Activated T-helper 2 cell treated with anti-CD3 and anti-CD28 coated beads, Interferon-gamma antibody, Interleukin-2, Interleukin-4, amounts not matched to agents 10 μg/mL and 5 μg/mL and 100 μg/mL, durations not matched to agents 14 hours and 24 hours and 36 hours (primary cell): ENCODE measurements at regions not wholly inside any gene's neighbourhood (a gene's known extent, or its start where the extent isn't known, plus 50 kb on each side); places are given as distances from the start of the nearest gene placed in this dataset.

Experiments used
- DNase-seq: peaks from one replicate; pipeline ENCODE4 v3.0.0; 2021; ENCODE audit warnings: low spot score
- H3K27ac Mint-ChIP-seq: one replicate; pipeline ENCODE4 v1.8.0; 2021; ENCODE audit warnings: mixed read lengths
- H3K27me3 Mint-ChIP-seq: one replicate; pipeline ENCODE4 v1.8.0; 2021; ENCODE audit warnings: low read depth, mixed read lengths
- H3K36me3 Mint-ChIP-seq: one replicate; pipeline ENCODE4 v1.8.0; 2021; ENCODE audit warnings: low read depth, mixed read lengths
- H3K4me1 Mint-ChIP-seq: one replicate; pipeline ENCODE4 v1.8.0; 2021; ENCODE audit warnings: low read depth, mixed read lengths
- H3K4me3 Mint-ChIP-seq: one replicate; pipeline ENCODE4 v1.8.0; 2021; ENCODE audit warnings: low read depth, mild to moderate bottlenecking, moderate library complexity, mixed read lengths
- H3K9me3 Mint-ChIP-seq: one replicate; pipeline ENCODE4 v1.8.0; 2021; ENCODE audit warnings: mixed read lengths
- intact Hi-C: fragments of 100-400 bp; cut with micrococcal nuclease; formaldehyde crosslinking; loops from one replicate; pipeline ENCODE4 v1.15.1; 2023

DNA sequence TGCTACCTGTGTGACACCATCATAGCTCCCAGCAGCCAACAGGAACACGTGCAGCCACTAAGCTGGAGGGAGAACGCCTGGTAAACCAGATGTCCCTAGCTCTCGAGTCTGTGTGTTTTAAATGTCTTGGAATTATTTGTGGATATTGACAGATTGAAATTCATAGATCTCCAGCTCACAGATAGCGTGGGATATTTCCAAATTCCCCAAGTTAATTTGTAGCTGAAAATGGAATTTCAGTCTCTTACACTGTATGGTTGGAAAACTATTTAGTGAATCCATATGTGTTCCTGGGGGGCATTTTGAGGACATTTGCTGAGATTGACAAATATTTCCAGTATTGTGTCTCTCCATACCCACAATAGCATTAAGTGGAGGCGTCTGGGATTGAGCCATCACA is 618.6 kb upstream of the TMEM132C start:
- Mint-ChIP-seq H3K27me3 (no peaks in the 10 kb centered on the region), H3K4me1 (no peaks in the 10 kb centered on the region), H3K36me3 (no peaks in the 10 kb centered on the region), H3K4me3 (no peak overlapping the region), H3K9me3 (peaks cover 15% of the 10 kb centered on the region), H3K27ac (no peak overlapping the region)
- DNase-seq, result no peak
- intact Hi-C loops, result no loop called here

DNA sequence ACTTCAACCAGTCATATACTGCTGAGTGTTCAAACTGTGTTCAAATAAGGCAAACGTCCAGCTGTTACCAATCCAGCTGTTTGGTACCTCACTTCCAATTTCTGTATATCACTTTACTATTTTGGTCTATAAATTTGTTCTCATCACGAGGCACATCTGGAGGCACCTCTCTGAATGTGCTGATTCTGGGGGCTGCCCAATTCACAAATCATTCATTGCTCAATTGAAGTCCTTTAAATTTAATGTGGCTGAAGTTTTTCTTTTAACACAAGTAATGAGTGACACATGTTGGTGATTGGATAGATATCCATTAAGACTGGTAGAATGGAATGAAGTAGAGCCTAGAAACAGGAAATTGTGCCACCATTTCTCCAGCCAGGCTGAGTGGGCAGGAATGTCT is 617.0 kb upstream of the TMEM132C start:
- Mint-ChIP-seq H3K36me3 (no peaks in the 10 kb centered on the region), H3K27ac (no peak overlapping the region), H3K9me3 (peaks cover 9% of the 10 kb centered on the region), H3K4me3 (no peak overlapping the region), H3K27me3 (no peaks in the 10 kb centered on the region), H3K4me1 (no peaks in the 10 kb centered on the region)
- intact Hi-C loops, result no loop called here
- no peak for DNase-seq

DNA sequence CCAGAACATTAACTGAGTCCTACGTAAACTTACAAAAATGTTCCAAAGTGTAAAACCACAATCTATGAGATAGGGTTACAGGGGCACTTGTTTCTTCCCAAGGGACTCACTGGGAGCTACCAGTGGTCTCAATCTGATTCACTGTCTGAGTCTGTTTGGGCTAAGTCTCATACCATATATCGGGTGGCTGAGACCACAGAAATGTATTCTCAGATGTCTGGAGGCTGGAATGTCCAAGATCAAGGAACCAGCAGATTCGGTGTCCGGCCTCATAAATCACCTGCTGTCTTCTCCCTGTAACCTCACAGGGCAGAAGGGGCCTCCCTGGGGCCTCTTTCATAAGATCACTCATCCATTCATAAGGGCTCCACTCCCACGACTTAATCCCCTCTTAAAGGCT is 616.3 kb upstream of the TMEM132C start:
- no peaks in the 10 kb centered on the region for H3K4me1 Mint-ChIP-seq
- DNase-seq, result no peak
- no peak overlapping the region for H3K4me3 Mint-ChIP-seq

DNA sequence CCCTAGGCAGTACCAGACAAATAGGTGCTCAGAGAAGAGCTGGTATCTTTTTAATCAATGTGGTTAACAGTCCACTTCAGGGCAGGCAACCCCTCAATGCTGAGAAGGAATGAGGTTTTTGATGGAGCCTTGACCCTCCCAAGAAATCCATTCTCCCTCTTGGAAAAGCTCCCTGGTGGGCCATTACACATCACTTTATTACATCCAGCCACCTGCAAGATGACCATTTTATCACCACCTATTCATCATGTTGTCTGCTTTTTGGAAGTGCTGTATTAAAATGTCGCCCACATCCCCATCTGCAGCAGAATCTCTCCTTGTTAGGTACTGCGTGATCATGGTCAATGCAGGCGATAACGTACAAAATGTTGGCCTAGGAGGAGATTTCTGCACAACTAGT is 614.7 kb upstream of the TMEM132C start:
- H3K4me3 Mint-ChIP-seq, result no peak overlapping the region
- H3K27ac Mint-ChIP-seq, result no peak overlapping the region
- H3K4me1 Mint-ChIP-seq, result no peaks in the 10 kb centered on the region
- no peaks in the 10 kb centered on the region for H3K27me3 Mint-ChIP-seq
- intact Hi-C loops, result no loop called here
- peaks cover 9% of the 10 kb centered on the region for H3K9me3 Mint-ChIP-seq
- no peaks in the 10 kb centered on the region for H3K36me3 Mint-ChIP-seq
- no peak for DNase-seq

More for the DNA sequence above, 616.3 kb upstream of the TMEM132C start:
- H3K27me3 Mint-ChIP-seq, result no peaks in the 10 kb centered on the region
- H3K27ac Mint-ChIP-seq, result no peak overlapping the region
- no peaks in the 10 kb centered on the region for H3K36me3 Mint-ChIP-seq
- H3K9me3 Mint-ChIP-seq, result peaks cover 9% of the 10 kb centered on the region
- intact Hi-C loops, result no loop called here

DNA sequence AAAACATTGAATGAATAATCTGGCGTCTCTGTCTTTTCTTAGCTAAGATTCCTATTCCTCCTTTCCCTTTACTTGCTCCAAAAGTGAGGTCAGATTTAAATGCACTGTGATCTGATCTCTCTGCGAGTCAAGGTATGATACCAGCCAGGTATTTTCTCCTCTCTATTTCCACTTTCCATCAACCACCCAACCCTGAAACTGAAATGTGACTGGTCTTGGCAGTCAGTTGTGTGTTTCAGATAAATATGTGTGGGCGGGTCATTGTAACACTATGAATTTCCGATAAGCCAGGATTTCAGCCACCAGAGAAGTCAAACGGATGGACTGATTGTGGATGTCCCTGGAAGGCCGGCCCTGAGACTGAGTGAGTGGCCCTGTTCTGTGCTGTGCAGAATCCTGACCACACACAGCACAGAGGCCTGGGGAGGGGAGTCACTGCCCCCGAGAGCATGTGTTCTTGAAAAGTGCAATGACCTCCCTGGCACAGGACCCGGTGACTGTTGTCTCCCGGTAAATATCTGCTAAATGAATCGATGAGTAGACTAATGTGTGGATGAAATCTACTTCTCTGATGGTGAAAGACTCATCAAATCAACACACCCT is 612.5 kb upstream of the TMEM132C start:
- Mint-ChIP-seq H3K36me3 (no peaks in the 10 kb centered on the region), H3K4me1 (no peaks in the 10 kb centered on the region), H3K4me3 (no peak overlapping the region), H3K9me3 (peaks cover 9% of the 10 kb centered on the region), H3K27ac (no peak overlapping the region), H3K27me3 (no peaks in the 10 kb centered on the region)
- DNase-seq, result no peak
- intact Hi-C loops, result no loop called here

DNA sequence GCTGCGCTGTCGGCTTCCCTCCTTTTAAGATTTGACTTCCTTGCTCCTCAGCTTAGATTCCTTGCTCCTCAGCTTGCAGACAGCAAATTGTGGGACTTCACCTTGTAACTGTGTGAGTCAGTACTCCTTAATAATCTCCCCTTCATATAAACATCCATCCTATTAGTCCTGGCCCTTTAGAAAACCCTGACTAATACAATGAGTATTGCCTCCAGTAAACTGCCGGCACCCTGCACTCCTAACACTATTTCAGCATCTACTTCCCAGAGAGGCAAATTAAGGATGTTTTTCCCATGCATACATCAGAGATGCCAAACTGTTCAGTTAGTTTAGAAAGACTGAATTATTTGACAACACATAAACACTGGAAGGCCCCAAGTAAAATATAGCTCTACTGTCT is 611.3 kb upstream of the TMEM132C start:
- H3K27ac Mint-ChIP-seq, result no peak overlapping the region
- no peaks in the 10 kb centered on the region for H3K4me1 Mint-ChIP-seq
- no peaks in the 10 kb centered on the region for H3K36me3 Mint-ChIP-seq
- intact Hi-C loops, result no loop called here
- H3K27me3 Mint-ChIP-seq, result no peaks in the 10 kb centered on the region
- H3K4me3 Mint-ChIP-seq, result no peak overlapping the region
- DNase-seq, result no peak
- H3K9me3 Mint-ChIP-seq, result peaks cover 9% of the 10 kb centered on the region

DNA sequence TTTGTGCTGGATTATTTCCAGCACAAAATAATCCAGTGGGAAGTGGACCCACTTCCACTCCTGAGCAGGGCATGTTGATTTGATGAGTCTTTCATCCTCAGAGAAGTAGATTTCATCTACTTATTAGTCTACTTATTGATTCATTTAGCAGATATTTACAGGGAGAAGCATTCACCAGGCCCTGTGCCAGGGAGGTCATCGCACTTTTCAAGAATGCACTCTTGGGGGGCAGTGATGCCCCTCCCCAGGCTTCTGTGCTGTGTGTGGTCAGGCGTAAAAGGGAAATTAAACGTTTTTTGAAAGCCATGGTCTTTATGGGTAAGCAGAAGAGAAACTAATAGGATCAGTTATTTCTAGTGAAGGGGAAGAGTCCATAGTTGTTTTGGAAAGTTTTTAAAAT is 610.7 kb upstream of the TMEM132C start:
- Mint-ChIP-seq H3K27ac (no peak overlapping the region), H3K4me3 (no peak overlapping the region), H3K36me3 (no peaks in the 10 kb centered on the region), H3K9me3 (peaks cover 6% of the 10 kb centered on the region), H3K4me1 (no peaks in the 10 kb centered on the region), H3K27me3 (no peaks in the 10 kb centered on the region)
- DNase-seq, result no peak
- intact Hi-C loops, result no loop called here

DNA sequence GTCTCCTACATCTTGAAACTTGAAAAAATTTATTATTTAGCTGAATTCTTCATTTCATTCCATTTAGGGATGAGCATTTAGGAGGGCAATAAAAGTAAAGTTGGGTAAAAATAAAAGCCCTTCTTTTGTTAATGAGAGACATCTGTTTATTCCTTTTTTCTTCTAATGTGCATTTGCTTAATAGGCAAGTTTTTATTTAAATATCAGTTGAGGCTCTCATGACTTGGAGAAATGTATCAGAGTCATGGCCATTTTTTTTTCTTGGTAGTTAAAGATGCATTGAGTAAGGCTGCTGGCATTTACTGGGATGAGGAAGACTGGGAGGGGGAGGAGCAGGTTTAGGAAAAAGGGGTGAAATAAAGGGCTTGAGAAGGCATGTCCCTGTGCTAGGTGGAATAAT is 609.9 kb upstream of the TMEM132C start:
- H3K9me3 Mint-ChIP-seq, result peaks cover 6% of the 10 kb centered on the region
- no peaks in the 10 kb centered on the region for H3K27me3 Mint-ChIP-seq
- no peaks in the 10 kb centered on the region for H3K36me3 Mint-ChIP-seq
- H3K4me1 Mint-ChIP-seq, result no peaks in the 10 kb centered on the region
- H3K4me3 Mint-ChIP-seq, result no peak overlapping the region
- DNase-seq, result no peak
- intact Hi-C loops, result no loop called here
- H3K27ac Mint-ChIP-seq, result no peak overlapping the region

DNA sequence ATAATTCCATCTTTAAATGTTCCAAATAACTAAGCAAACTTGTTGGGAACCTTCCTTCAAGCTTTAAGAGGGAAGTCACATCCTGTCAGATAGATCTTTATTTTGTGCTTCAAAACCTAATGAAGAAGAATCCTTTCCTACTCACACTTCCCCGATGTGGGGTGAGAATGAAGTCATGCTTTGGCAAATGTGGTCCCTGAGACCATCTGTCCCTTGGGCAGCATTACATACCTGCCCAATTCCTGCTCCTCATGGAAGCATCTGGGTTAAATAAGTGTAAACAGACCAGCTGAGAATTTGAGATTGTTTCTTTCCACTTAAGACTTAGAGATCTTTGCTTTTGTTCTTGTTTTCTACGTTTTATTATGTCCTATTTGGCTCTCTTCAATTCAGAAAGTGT is 606.0 kb upstream of the TMEM132C start:
- Mint-ChIP-seq H3K36me3 (no peaks in the 10 kb centered on the region), H3K27me3 (no peaks in the 10 kb centered on the region), H3K9me3 (no peaks in the 10 kb centered on the region), H3K27ac (no peak overlapping the region), H3K4me3 (no peak overlapping the region), H3K4me1 (no peaks in the 10 kb centered on the region)
- intact Hi-C loops, result no loop called here
- DNase-seq, result no peak

DNA sequence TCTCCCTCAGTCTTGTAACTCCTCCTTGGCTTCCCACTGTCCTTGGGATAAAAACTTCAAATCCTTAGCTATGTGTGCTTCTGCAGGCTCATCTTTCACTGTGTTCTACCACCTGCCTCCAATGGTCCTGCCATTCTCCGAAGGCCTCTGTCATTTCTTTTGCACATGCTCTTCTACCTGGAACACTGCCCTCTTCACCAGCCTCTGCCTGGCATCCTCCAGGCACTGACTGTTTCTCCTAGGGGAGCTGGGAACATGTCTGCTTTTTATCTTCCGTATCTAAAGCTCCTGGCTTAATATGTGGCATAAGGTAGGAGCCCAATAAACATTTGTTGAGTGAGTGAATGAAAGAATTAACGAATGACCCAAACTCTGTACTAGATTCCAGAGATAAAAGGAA is 603.3 kb upstream of the TMEM132C start:
- Mint-ChIP-seq H3K4me3 (no peak overlapping the region), H3K27me3 (no peaks in the 10 kb centered on the region), H3K4me1 (no peaks in the 10 kb centered on the region), H3K9me3 (no peaks in the 10 kb centered on the region), H3K36me3 (no peaks in the 10 kb centered on the region), H3K27ac (no peak overlapping the region)
- no peak for DNase-seq
- intact Hi-C loops, result no loop called here

DNA sequence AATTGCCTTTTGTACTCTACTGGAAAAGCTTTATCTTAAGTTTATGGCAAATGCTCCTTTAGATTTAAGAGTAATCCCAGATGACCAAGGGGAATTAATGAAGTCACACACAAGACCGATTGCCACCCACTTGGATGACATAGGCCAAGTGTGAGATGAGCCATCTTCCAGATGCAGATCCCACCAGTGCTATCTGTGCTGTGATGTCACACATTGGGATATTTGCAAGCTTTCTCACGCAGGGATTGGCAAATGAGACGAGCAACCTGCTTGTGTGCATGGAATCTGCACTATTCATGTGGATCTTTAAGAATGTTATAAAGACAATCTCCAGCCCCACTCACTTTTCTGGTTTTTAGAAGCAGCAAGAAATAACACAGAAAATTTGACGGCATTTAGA is 602.1 kb upstream of the TMEM132C start:
- no peaks in the 10 kb centered on the region for H3K4me1 Mint-ChIP-seq
- no peak for DNase-seq
- no peak overlapping the region for H3K4me3 Mint-ChIP-seq
- H3K27ac Mint-ChIP-seq, result no peak overlapping the region
- intact Hi-C loops, result no loop called here
- no peaks in the 10 kb centered on the region for H3K27me3 Mint-ChIP-seq
- H3K9me3 Mint-ChIP-seq, result no peaks in the 10 kb centered on the region
- H3K36me3 Mint-ChIP-seq, result no peaks in the 10 kb centered on the region

DNA sequence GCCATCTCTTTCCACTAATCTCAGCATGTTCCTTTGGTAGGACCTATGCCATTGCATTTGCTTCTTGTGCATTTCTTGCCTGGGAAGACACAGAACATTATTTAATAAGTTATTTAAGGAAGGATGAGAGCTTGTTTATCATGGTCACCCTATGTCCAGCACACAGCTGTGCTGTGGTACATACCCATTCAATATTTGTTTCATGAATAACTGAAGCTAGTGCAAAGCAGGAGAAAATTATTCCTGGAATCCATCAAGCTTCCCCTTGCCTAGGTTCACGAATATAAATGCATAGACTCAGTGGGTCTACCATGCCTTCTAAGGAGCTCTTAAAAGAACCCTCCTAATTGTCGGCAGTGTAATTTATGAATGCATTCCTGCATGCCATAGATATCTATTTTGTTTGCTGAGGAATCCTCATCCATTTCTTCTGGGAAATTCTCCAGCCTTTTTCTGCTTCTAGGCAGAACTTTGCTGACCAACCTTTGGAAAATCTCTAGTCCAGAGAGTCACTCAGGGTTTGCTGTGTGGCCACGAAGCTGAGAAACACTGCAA is 599.8 kb upstream of the TMEM132C start:
- intact Hi-C loops, result no loop called here
- no peak for DNase-seq
- Mint-ChIP-seq H3K4me1 (no peaks in the 10 kb centered on the region), H3K4me3 (no peak overlapping the region), H3K36me3 (no peaks in the 10 kb centered on the region), H3K27me3 (no peaks in the 10 kb centered on the region), H3K9me3 (no peaks in the 10 kb centered on the region), H3K27ac (no peak overlapping the region)

DNA sequence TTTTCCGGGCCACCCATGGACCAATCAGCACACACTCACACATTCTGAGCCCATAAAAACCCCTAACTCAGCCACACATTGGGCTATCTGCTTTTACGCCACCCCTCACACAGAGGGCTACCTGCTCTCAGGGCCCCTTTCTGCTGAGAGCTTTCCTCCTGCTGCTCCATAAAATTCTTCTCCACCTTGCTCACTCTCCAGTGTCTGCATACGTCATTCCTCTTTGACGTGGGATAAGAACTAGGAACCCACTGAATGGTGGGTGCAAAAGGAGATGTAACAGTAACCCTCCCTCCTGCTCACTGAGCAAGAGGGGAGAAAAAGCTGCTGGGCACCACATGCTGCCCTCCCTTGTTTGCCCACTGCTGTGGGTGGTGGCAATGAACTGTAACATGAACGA is 596.7 kb upstream of the TMEM132C start:
- intact Hi-C loops, result no loop called here

DNA sequence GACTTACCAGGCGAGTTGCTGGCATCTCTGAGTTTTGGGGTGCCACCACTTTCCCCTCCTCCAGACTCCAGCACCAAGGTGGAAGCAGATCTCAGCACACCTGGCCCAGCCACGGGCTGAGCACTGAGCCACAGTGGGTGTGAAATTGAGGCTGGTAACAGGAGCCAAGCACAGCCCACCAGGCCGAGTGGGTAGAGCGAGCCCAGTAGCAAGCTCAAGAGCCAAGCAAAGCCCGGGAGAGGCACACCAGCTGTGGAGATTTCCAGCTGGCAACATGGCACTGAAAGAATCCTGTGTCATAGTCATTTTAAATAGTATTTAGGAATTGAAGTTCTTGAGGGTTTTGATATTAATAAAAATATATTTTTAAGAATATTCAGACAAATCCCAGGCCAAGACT is 596.2 kb upstream of the TMEM132C start:
- no peaks in the 10 kb centered on the region for H3K4me1 Mint-ChIP-seq
- no peak for DNase-seq
- H3K27ac Mint-ChIP-seq, result no peak overlapping the region
- no peak overlapping the region for H3K4me3 Mint-ChIP-seq
- intact Hi-C loops, result no loop called here
- H3K27me3 Mint-ChIP-seq, result no peaks in the 10 kb centered on the region
- H3K36me3 Mint-ChIP-seq, result no peaks in the 10 kb centered on the region
- no peaks in the 10 kb centered on the region for H3K9me3 Mint-ChIP-seq

More for the DNA sequence above, 596.7 kb upstream of the TMEM132C start:
- Mint-ChIP-seq H3K36me3 (no peaks in the 10 kb centered on the region), H3K27me3 (no peaks in the 10 kb centered on the region), H3K27ac (no peak overlapping the region), H3K9me3 (no peaks in the 10 kb centered on the region), H3K4me3 (no peak overlapping the region), H3K4me1 (no peaks in the 10 kb centered on the region)
- no peak for DNase-seq
